COLO668 (cell line): ENCODE measurements at regions not wholly inside any gene's neighbourhood (a gene's known extent, or its start where the extent isn't known, plus 50 kb on each side); places are given as distances from the start of the nearest gene placed in this dataset.

Experiments used
- DNase-seq: peaks from one replicate; lab custom pipeline; 2025; ENCODE audit not compliant: unreplicated experiment; lab: John Stamatoyannopoulos, UW

GRCh38 chr7:12120632-12121031 is 90.5 kb upstream of the TMEM106B start:
- no peak for DNase-seq

GRCh38 chr7:12123172-12123571 is 87.9 kb upstream of the TMEM106B start:
- DNase-seq = no peak

- DNase-seq = no peak
Measured at GRCh38 chr7:12124028-12124427, 87.1 kb upstream of the TMEM106B start.

GRCh38 chr7:12127455-12127854 is 83.6 kb upstream of the TMEM106B start:
- DNase-seq = no peak

- DNase-seq = no peak
Measured at GRCh38 chr7:12130609-12131008, 80.5 kb upstream of the TMEM106B start.

- DNase-seq = no peak
Measured at GRCh38 chr7:12131122-12131521, 80.0 kb upstream of the TMEM106B start.

- no peak for DNase-seq
Measured at GRCh38 chr7:12133865-12134264, 77.2 kb upstream of the TMEM106B start.

- DNase-seq = no peak
Measured at GRCh38 chr7:12136523-12136922, 74.6 kb upstream of the TMEM106B start.

GRCh38 chr7:12137283-12137682 is 73.8 kb upstream of the TMEM106B start:
- DNase-seq = no peak

GRCh38 chr7:12138421-12138820 is 72.7 kb upstream of the TMEM106B start:
- DNase-seq = no peak

GRCh38 chr7:12139416-12139815 is 71.7 kb upstream of the TMEM106B start:
- no peak for DNase-seq

GRCh38 chr7:12146813-12147212 is 64.3 kb upstream of the TMEM106B start:
- DNase-seq = no peak

GRCh38 chr7:12152196-12152918 is 58.7 kb upstream of the TMEM106B start:
- DNase-seq = no peak

GRCh38 chr7:12154119-12154518 is 57.0 kb upstream of the TMEM106B start:
- DNase-seq = no peak

GRCh38 chr7:12157517-12157916 is 53.6 kb upstream of the TMEM106B start:
- no peak for DNase-seq

GRCh38 chr7:12158334-12159060 is 52.6 kb upstream of the TMEM106B start:
- DNase-seq = no peak

- no peak for DNase-seq
Measured at GRCh38 chr7:12161146-12161545, 49.9 kb upstream of the TMEM106B start.
